GM21786 (cell line): ENCODE measurements at regions not wholly inside any gene's neighbourhood (a gene's known extent, or its start where the extent isn't known, plus 50 kb on each side); places are given as distances from the start of the nearest gene placed in this dataset.

Source experiments
- ATAC-seq: cut with Tn5 transposase; IDR thresholded peaks from one replicate; pipeline ENCODE4 v1.9.1; 2021; ENCODE audit not compliant: unreplicated experiment

DNA sequence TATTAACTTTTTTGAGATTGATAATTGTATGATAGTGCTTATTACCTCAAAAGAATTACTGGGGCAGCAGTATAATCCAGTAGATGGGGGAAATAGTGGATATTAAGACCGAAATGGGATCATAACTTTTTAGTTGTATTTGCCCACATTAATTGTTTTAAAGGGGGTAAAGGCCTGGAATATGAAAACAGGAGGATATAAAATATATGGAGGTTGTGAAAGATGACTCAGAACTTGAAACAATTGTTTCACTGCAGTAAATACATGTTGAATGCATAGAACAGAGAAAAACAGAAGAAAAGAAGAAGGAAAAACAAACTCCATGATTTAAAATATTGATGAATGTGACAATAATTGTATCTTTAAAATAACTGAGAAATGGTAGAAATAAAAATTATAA, 94.1 kb upstream of the VPREB1 start:
- no peak for ATAC-seq

DNA sequence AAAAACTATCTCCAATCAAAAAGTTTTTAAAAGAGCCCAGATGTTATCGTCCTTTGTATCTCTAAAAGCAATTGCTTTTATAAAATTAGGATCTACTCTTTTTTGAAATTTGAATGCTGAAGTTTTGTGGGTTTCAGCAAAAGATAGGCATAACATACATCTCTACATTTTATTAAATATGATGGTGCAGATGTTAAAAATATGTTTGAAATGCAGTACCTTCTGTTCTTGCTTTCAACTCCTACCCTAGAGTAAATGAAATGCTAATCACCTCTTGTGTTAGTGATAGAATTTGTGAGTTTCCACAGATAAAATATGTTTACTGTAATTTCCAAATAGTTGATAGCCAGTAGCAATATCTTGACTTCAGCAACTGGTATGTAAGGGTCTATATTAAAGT, 95.7 kb upstream of the VPREB1 start:
- ATAC-seq, result no peak

DNA sequence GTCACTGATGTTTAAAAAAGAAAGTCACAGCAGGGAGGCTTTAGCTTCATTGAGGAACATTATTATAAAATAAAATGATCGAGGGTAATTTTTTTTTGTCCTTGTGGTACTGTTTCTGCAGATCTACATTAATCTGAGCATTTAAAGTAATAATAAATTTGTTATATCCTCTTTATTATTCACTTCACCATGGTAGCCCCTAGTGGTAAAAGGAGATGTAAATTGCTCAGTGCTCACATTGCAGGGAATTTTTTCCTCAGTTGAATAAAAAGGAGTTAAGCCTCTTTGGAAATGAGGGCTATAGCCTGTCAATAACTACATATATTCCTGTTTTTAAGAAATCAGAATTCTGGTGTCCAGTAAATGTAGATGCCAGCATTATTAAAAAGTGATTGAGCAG, 99.7 kb upstream of the VPREB1 start:
- ATAC-seq, result no peak

DNA sequence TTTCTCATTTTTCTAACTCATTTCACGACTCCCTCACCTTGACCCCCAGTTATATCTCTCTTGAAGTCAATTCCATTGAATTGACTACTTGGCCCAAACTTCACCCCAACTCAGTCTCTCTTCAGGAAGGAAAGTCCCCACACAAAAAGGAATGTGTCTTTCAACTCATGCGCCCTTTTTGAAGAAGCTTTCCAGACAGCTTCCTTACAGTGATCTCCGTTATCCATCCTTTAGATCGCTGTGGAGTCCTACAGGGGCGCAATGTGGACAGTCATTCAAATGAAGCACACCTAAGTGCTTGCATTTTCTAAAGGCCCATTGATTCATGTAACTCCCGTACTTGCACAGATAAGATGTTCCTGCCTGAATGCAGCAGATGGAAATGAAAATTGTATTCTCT, 101.1 kb upstream of the VPREB1 start:
- no peak for ATAC-seq

DNA sequence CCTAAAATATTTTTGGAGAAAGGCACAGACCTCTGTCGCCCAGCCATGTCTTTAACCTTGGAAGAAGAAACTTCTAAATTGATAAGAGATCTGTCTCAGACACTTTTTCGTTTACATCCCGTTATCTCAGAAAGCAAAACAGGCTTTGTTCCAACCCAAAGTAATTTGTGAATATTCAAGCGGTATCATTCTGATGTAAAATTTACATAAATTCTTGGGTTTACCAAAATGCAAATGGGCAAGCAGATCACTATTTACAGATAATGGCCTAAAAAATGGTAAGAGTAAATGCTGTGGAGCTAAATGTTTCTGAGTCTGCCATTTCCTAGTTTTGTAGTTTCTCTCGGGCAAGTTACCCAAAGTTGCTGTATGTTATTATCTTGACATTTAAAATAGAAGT, 101.9 kb upstream of the VPREB1 start:
- no peak for ATAC-seq

DNA sequence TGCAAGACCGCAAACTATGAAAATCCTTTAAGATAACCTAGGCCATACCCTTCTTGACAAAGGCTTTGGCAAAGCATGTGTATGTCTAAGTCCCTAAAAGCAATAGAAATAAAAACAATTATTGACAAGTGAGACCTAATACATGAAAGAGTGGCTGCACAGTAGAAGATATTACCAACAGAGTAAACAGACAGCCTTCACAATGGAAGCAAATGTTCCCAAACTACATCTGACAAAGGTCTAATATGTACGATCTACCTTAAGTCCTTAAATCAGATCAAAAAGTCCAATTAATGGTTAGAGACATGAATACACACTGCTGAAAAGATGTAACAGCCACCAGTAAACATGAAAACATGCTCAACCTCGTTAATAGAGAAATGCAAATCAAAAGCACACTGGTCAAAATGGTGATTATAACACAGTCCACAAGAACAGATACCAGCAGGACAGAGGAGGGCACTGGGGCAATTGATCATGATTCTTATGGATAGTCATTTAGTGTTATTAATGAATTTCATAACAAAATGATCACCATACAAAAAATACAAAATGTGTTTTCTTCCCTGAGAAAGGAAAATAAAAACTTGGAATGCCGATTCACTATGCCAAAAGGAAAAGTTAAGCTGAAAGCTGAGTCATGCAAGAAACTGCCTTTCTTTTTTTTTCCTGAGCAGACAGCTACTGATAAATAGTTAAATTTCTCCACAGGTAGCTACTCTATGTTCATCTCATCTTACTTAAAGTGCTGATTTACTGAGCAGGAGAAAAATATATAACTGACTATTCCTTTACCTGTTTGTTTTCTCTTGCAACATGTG, 102.6 kb upstream of the VPREB1 start:
- ATAC-seq, result no peak

DNA sequence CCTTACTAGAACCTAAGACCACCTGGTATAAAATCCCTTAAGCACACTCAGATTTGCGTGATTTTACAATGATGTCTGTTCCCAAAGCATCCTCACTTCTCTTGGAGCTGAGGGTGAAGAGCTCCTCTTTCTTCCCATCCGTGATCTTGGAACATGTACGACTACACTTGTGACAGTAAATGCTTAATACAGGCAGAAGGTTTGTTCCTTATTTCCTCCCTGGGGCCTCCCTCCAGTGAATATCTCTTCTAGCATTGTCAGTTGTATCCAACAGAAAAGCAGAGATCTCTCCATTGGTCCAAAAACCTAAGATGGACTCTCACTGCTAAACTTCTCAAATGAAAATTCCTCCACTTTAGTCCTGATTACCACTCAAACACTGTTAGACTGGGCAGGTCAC, 103.6 kb upstream of the VPREB1 start:
- ATAC-seq, result no peak

DNA sequence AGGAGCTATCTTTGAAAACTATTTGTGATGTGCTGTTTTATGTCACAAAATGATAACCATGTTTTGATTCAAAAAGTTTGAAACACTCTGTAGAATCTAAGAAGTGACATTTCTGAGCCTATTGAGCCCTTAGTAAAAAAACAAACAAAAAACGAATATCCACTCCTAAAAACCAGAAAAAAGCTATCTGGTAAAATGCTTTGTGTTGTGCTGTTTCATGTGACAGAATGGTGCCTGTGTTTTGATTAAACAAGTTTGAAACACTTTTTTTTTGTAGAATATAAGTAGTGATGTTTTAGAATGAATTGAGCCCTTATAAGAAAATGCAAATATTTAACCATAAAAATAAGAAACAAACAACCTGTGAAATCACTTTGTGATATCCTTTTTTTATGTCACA, 105.2 kb upstream of the VPREB1 start:
- ATAC-seq, result no peak

DNA sequence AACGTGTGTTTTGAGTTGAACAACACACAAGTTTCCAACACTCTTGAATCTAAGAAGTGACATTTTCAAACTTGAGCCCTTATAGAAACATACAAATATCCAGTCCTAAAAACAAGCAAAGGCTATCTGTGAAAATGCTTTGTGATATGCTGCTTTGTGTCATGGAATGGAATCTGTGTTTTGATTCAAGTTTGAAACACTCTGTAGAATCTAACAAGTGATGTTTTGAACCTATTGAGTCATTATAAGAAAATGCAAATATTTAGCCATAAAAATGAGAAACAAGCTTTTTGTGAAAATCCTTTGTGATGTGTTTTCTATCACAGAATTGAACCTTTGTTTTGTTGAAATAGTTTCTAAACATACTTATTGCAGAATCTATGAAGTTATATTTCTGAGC, 105.7 kb upstream of the VPREB1 start:
- no peak for ATAC-seq

DNA sequence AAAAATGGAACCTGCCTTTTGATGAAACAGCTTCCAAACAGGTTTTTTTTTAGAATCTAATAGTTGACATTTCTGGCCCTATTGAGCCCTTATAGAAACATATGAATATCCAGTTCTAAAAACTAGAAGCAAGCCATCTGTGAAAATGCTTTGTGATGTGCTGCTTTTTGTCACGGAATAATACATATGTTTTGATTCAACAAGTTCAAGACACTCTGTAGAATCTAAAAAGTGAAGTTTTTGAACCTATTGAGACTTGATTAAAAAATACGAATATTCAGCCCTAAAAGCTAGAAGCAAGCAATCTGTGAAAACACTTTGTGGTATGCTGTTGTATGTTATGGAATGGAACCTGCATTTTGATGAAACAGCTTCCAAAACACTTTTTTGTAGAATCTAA, 106.7 kb upstream of the VPREB1 start:
- ATAC-seq, result no peak

DNA sequence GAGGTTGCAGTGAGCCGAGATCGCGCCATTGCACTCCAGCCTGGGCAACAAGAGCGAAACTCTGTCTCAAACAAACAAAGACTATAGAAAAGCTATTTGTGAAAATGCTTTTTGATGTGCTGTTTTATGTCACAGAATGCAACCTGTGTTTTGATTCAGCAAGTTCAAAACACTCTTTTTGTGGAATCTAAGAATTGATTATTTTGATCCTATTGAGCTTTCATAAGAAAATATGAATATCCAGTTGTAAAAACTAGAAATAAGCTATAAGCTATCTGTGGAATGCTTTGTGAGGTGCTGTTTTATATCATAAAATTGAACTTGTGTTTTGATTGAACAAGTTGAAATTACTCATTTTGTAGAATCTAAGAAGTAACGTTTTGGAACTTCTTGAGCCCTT, 110.7 kb upstream of the VPREB1 start:
- no peak for ATAC-seq

DNA sequence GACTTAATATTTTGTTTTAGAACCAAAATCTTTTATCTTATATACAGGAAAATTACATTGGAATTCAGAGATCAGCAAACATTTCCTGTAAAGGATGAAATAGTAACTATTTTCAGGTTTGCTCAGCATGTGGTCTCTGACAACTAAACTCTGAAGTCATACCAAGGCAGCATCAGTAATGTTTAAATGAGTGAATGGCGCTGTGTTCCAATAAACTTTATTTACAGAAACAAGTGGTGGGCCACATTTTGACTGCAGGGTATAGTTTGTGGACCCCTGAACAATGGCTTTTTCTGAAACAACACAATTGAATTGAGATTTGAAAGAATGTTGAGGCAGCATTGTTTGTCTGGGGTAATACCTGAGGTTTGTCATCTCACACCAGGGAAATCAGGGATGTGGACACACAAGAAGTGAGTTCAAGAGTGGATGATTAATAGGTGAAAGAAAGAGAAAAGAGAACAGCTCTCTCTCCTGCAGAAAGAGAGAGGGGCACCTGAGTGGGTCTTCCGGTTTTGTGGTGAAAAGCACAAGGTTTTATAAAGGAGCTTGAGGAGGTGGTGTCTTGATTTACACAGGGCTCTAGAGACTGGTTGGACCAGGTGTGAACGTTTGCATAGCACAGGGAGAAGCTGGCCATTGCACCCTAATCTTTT, 113.5 kb upstream of the VPREB1 start:
- no peak for ATAC-seq

DNA sequence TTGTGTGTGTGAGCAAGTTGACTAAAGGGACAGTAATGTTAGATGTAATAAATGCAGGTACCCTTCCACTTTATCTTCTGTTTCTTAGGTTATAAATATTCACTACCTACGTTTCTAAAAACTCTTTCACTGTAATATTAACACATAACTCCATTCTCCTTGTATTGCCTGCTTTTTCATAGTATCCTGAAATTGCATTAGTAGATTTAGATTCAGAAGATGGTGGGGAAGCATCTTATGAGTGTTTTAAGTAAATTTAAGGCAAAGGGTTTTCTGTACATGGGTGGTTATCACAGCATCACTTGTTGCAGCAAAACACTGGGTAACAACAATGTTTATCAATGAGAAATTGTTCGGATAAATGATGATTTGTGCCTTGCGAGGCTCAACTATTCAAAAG, 115.2 kb upstream of the VPREB1 start:
- ATAC-seq, result no peak

DNA sequence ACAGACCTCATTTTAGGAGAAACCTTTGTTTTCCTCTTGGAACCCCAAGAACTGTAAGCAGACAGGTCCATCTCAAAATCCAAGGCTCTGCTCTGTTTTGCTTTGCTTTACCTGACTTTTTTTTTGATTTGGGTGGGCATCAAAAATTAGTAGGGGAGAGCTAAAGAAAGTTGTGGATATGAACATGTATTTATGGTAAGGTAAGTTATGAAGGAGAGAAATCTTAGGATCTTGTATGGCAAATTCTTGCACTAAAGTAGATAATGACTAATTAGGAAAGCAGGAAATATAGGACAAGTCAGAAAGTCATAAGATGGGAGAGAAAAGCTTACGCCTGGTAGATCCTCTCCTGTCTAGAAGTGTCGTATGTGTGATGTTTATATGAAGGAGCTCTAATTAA, 116.1 kb upstream of the VPREB1 start:
- ATAC-seq, result no peak

DNA sequence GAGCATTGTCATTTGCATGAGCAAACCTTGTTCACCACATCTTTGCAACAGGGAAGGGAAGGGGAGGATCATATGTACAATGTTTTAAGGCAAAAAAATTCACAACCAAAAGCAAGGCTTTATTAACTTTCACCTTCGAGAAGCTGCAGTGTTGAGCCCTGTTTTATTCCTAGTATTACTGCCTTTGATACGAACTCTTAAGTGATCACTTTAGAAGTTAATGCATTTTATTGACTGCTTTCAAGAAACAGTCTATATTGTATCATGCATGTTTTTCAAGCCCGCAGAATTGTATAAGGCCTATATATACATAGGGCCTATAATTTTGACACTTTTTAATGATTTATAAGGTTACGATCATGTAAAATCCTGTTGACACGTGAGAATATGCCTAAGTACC, 117.5 kb upstream of the VPREB1 start:
- ATAC-seq, result no peak

DNA sequence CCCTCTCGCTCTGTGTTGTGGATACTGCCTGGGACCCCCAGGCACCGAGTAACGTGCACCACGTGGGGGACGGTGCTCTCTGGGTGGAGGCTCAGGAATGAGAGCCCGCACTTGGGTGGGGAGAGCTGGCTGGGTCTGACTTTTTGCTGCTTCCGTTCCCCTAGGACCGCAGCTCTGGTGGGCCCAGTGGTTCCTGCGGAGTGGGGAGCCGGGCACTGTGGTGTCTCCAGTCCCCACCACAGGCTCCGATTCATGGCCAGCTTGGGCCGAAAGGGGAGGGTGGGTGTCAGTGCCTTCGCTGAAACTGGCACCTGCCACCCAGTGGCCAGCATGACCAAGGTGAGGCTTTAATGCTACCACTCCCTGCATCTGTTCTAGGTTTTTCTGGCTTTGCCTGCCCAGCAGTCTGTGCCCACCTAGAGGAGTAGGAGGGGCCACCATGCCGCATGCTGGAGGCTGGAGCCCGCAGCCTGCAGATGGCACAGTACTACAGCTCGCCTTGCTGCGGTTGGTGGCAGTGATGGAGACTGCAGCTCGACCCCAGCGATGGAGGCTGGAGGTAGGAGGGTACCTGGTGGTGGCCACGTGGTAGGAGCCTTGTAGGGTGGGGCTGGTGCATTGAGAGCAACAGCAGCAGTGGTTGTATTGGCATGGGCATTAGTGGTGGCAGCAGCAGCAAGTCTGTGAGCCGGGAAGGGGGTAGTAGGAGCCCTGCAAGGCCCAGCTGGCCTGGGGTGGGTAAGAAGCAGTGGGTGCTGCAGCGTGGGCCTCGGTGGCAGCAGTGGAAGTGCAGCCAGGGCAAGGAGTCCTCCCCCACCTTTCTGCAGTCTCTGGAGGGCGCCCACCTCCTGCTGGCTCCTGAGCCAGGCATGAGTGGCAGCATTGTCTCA, 118.8 kb upstream of the VPREB1 start:
- no peak for ATAC-seq

DNA sequence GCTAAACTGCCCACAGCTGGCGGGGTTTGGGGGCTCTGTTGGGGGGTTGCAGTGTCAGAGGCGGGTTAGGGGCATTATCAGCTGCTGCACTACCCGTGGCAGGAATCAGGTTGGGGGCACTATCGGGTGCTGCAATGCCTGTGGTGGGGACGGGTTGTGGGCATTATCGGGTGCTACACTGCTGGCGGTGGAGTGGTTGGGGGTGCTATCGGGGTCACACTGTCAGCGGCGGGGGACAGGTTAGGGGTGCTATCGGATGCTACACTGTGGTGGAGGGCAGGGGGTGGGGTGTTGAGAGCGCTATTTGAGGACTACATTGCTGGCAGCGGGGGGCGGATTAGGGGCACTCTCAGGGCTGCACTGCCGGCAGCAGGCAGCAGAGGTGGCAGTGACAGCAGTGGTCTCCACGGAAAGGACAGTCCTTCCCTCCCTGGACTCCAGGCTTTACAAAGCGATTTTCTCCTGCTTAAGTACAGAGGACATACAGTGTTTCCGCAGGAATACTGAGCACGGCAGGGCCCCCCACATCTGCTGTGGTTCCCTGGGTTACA, 119.5 kb upstream of the VPREB1 start:
- no peak for ATAC-seq

DNA sequence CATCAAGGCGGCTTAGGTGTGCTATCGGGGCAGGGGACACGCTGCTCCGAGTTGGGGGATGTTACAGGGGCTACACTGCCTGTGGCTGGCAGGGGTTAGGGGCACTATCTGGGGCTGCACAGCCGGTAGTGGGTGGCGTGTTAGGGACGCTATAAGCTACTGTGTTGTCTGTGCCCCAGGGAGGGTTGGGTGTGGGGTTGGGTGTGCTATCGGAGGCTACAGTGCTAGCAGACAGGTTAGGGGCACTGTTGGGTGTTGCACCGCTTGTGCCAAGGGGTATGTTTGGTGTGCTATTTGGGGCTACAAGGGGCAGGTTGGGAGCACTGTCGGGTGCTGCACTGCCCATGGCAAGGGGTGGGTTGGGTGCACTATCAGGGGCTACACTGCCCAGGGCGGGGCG, 120.2 kb upstream of the VPREB1 start:
- no peak for ATAC-seq

DNA sequence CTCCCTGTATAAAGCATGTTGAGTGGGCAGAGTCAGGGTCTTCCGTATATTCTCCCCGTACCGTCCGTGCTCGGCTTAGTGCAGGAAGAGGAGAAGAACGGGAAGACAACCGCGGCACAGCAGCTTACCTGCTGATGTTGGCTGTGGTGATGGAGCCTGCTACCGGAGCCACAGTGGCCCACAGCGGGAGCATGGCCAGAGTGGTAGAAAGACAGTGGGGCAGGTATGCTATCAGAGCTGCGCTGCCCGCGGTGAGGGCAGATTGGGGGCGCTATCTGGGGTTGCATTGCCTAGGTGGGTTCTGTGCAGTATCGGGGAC, 120.7 kb upstream of the VPREB1 start:
- no peak for ATAC-seq

DNA sequence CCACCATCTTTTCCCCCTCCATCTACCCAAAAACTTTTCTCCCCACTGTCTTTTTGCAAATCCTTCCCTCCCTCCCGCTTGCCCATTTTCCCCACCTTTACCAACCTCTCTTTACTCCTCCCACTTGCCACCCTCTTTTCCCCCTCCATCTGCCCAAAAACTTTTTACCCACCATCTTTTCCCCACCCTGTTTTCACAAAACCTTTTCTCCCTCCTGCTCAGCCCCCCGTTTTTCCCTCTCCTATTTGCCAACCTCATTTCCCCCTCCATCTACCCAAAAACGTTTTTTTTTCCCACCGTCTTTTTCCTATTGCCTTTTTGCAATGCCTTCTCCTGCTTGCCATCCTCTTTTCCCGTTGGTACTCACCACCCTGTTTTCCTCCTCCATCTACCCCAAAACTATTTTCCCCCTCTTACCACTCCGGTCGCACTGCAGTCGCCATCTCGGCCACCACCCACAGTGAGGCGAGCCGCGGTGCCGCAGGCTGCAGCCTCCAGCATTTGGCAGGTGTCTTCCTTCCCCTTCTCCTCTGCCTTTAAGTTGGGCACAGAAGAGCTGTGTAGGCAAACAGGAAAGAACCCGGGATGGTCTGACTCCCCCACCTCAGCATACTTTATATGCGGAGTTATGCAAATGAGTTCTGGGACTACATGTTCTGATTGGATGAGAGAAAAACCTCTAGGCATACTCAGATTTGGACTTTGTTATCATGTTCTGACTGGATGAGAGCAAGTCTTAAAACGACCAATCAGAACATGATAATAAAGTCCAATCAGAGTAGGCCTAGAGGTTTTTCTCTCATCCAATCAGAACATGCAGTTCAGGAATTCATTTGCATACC, 121.2 kb upstream of the VPREB1 start:
- ATAC-seq, result no peak
